ENCODE measurements at regions not wholly inside any gene's neighbourhood (a gene's known extent, or its start where the extent isn't known, plus 50 kb on each side); places are given as distances from the start of the nearest gene placed in this dataset.

DNA sequence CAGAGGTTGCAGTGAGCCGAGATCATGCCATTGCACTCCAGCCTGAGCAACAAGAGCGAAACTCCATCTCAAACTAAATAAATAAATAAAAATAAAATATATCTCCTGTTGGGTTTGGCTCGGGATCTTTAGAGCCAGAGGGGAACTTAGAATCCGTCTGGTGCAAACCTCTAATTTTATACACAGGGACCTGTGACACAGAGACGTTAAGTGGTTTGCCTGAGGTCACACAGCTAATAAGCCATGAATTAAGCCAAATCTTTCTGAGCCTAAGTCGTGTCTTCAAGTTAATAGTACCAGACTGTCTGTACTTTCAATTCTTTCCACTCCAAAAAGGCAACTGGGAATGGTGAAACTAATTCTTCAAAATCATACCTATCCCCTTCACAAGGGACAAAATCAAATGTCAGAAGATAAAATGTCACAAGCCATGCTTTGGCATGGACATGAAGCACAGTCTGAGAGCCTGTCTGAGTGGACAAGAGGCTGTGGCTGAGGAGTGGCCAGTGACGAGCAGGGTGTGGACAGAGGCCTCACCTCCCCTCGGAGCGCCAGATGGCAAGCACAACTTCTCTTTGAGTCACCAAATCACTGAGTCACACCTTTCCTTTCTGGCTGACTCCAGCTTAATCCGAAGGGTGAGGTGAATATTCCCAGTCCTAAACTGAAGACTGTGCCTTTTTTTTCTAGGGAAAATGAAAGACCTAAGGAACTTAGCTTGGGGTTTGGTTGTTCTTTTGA lies 177.4 kb downstream of the TFAP2A start:
- DNase-seq (ENCODE audit: low spot score): no peak

DNA sequence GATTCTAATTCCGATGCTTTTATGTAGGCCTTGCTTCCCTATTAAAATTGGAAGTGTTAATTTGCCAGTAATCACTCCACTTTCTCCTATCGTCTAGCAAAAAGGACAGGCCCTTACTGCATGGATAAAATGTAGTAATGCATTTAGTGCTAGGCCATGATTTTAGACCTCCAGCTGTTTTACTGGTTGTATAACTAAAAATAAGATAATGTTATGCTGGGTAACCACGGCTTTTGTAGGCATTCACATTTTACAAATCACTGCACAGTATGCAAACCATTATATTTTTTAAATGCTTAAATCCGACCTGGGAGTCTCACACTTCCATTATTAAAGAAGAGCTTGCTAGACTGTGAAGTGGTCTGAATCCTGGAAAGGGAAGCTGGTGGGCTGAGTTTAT lies 179.5 kb downstream of the TFAP2A start:
- DNase-seq (ENCODE audit: low spot score): no peak

DNA sequence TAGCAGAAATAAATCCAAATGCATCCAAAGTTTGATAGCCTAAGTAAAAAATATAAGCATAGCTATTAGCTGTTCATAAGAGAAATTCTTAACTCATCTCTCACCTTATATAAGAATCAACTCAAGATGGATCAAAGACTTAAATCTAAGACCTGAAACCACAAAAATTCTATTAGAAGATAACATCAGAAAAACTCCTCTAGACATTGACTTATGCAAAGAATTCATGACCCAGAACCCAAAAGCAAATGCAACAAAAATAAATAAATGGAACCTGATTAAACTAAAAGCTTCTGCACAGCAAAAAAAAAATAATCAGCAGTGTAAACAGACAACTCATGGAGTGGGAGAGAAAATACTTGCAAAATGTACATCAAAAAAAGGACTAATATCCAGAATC lies 184.3 kb downstream of the TFAP2A start:
- no peak for DNase-seq (ENCODE audit: low spot score)

DNA sequence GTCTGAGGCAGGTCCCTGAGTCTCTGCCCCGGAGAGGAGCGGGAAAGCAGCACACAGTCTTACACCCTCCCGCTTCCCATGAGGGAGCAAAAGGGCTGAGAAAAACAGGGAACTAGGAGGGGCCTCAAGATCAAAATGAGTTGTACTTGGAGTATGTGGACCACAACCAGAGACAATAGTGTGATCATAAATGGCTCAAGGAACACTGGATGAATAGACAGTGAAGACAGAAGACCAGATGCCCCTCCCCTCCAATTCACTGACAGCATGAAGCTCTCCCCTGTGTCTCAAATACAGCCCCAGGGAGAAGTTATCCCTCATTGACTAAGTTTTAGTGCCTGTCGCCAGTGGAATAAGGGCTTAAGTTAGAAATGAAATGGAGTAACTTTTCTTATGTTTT lies 191.0 kb downstream of the TFAP2A start:
- no peak for DNase-seq (ENCODE audit: low spot score)

DNA sequence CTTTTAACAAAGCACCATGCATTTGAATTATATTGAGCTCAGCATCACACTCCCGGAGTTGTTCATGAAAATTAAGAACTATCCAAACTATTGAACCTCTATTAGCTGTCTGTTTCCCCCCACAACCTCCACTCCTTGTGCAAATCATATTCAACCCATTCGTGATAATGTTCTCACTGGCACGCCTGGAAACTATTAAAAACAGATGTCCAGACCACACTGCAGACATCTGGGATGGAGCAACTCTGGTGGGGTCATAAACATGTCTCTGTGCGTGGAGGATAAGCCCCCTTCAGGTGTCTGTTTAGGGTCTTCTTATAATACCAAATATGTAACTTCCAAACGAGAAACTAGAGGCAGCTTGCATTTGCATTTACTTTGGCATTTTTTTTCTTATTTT lies 193.7 kb downstream of the TFAP2A start:
- no peak for DNase-seq (ENCODE audit: low spot score)

DNA sequence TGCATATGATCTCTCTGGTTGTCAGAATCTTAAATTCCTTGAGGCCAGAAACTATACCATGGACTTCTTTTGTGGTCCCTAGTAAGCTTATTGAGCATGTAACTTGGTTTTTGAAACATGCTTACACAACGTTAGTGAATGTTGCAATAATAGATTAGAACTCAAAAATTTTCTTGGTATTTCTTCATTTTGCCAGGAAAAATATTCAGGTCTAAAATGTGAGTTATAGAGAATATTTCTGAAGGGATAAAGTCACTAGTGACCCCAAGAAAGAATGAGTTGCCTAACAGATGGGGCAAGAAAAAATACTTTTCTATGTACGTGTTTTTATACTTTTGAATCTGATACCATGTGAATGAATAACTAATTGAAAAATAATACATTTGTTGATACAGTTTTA lies 195.4 kb downstream of the TFAP2A start:
- no peak for DNase-seq (ENCODE audit: low spot score)

DNA sequence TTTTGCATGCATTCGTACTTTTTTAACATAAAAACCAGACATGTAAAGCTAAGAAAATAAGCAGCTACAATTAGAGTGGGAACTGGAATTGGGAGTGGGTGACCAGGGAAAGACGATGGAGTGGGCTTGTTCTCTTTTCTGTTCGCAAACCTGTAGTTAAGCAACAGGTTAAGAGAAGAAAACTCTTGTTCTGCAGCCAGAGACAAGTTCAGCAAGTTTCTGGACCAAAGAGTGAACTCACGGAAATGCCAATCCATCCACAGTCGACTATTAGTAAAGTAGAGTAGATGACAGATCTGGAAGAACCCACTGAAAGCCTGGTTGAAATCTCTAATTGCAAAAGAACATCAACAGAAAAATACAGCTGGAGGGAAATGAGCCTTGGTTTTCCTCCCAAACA lies 197.8 kb downstream of the TFAP2A start:
- no peak for DNase-seq (ENCODE audit: low spot score)

DNA sequence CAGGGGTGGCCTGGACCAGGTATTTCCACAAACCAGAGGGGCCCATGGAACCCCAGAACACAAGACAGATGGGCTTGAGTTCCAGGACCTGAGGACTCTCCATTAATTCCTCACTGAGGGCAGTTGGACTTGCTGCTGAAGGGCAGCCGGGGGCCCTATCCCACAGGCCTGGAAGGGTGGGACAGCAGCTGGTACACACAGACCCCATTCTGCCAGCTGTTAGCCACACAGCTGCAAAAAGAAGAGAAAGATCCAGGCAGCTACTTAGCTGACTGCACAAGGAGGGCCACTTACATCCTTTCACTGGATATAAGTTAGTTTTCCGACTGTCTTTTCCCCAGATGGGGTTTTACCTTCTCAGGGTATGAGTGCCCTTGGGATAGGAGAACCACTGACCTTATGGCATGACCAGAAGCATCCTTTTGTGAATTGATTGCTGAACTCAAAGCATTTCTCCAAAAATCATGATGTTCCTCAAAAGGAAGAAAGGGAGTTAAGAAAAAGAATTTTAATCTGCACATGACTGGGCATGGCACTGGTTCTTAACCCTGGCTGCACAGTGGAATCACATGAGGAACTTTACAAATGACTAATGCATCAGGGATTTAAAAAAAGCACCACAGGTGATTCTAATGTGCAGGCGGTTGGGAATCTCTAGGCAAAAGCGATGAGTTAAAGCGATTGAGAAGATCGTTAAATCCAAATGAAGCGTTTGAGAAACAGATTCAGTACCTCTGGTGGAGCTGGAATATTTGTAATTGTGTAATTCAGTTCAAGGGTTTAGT lies 199.4 kb downstream of the TFAP2A start:
- no peak for DNase-seq (ENCODE audit: low spot score)

DNA sequence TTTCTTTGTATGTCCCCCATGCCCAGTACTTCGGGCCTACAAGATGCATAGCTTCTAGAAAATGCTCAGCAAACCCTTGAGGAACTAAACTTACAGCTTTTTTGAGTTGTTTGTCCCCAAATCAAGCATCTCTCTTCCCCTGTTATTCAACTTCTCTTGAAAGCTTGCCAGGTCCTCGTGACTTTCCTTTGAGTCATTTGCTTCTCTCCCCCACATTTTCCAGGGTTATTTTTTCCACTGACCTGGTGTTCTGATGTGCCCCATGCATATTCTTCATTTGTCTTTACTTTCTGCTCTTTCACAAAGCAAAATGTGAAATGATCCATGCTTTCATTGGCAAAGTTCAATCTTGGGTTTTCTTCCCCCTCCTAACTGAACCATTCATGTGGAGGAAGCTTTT lies 204.8 kb downstream of the TFAP2A start:
- no peak for DNase-seq (ENCODE audit: low spot score)

DNA sequence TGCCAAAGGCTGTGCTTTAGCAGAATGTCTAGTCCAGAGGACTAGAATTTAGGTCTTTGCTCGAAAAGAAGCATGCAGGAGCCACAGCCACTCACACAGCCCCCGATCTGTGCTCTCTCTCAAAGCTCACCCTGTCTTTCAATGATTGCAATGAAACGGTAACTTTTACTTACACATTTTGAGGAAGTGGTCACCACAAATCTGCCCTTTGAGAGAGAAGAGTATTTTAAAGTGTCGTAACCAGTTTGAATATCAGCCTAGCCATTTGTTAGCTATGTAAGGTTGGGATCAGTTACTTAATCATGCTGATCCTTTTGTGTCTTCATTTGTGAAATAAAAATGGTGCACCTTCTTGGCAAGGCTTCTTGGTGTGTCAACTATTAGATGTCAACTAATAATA lies 209.0 kb downstream of the TFAP2A start:
- DNase-seq (ENCODE audit: low spot score): no peak

DNA sequence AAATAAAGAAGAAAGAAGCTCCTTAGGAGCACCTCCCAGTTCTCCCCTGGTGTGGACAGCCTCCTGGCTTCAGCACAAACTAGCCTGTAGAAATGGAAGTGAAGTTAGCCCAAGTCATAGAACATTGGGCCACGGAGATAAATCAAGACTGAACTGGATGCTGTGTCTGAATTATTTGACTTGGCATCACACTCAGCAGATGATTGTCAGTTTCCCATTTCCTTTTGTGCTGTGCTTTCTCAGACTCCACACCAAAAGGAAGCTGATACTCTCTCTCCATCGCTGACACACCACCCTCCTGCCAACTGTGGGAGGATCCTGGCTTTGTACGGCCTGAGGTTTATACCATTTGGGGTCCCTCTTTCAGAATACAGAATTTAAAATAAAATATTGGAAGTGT lies 209.8 kb downstream of the TFAP2A start:
- DNase-seq (ENCODE audit: low spot score): no peak

DNA sequence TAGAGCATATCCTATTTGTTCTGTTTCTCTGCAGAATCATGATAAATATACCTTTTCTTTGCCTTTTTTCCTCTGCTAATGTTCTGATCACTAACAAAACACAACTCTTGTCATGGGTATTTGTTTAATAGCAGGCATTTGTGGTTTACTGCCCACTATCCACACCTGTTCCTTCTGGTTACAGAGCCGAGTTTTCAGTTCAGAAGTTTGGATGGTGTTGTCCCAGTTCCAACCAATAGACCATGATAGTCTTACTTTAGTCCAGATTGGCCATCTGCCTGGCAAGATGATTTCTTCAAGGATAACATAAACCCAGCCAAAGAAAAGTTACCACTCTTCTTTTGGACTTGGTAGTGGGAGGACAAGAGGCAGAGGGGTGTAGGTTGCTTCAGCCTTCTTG lies 211.2 kb downstream of the TFAP2A start:
- no peak for DNase-seq (ENCODE audit: low spot score)

DNA sequence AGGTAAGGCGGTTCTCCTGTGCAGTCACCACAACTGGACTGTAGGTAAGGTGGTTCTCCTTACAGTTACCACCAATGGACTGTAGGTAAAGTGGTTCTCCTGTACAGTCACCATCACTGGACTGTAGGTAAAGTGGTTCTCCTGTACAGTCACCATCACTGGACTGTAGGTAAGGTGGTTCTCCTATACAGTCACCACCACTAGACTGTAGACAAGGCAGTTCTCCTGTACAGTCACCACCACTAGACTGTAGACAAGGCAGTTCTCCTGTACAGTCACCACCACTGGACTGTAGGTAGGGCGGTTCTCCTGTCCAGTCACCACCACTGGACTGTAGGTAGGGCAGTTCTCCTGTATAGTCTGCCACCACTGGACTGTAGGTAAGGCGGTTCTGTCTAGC lies 212.3 kb downstream of the TFAP2A start:
- DNase-seq (ENCODE audit: low spot score): no peak

DNA sequence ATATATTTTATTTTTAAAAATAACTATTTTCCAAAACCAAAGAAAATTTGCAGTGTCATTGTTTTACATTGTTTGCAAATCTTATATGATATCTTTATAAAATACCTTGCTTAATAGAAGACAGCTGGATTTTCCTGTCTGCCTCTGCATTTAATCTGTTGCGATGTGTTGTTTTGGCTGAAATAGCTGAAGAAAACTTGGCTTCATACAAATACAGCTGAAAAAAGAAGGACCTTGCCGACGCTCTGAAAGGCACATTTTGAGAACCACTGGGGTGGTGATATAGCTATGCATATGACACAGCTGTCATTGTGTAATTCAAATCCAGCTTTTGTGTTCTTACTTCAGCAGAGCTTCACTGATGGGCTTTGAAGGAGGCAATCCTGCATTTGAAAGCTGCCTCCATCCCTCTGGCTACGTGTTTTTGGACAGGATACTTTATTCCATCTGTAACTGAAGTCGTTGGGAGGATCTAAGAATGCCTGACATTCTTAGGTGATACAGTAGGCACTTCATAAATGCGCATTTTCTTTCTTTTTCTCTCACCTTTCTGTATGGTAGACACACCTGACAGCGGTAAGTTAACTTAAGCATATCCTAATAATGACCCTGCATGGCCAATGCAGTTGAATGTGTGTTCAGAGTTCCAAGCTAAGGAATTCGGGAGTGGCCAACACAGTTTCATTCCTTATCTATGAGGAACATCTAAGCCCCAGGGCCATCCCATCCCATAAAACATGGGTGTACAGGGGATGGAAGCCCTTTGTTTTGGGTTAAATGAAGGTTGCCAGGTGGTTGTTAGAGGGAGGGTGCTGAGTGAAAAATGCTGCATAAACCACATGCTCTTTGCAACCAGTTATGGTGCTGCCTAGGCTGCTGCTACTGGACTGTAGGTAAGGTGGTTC lies 213.0 kb downstream of the TFAP2A start:
- no peak for DNase-seq (ENCODE audit: low spot score)

DNA sequence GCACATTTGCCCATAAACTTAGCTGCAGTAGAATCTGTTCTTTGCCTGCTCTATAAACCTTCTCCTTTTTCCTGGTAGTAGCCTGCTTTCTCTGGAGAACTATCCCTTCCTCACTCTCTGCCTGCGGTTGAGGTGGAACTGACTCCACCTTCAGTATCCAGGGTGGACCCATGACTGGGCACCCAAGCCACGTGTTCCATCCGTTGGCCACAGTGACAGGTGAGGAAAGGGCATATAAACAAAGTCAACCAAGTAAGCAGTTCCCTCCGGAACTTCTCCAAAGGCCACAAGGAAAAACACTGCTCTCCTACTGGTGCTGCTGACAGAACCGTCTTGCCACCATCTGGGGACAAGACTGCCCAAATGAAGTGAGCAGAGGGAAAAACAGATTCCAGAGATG lies 218.8 kb downstream of the TFAP2A start:
- no peak for DNase-seq (ENCODE audit: low spot score)

DNA sequence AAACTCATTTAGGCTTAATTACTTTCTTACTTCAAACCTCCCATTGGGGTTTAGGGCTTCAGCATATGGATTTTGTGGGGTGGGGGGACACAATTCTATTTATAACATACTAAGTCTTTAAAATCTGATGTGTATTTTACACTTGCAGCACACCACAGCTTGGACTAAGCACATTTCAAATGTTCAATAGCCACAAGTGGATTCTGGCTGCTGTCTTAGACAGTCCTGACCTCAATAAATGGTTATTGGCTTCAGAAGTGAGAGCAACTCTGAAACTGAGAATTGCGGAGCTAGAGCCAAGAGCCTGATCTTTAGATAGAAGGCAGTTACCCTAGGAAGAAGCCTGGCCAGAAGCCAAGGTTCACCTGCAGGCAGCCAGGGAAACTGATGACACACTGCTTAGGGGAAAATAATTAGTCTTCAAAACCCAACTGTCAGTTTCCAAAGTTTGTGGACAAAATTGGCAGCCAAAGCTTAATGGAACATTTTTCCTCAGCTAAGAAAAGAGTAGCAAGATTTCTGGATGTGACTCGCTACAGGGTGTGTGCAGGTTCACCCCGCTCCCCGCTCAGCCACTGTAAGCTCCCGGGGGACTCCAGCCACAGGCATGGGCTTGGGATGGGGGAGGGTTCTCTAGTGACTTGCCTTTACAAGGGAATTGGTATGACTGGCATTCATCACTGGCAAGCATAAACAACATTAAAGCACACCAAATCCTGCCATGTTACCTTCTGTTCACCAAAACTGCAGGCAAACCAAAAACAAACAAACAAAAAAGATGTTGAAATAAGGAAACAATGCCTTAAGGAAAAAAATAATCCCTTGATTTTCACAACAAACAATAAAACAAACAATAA lies 219.8 kb downstream of the TFAP2A start:
- no peak for DNase-seq (ENCODE audit: low spot score)

DNA sequence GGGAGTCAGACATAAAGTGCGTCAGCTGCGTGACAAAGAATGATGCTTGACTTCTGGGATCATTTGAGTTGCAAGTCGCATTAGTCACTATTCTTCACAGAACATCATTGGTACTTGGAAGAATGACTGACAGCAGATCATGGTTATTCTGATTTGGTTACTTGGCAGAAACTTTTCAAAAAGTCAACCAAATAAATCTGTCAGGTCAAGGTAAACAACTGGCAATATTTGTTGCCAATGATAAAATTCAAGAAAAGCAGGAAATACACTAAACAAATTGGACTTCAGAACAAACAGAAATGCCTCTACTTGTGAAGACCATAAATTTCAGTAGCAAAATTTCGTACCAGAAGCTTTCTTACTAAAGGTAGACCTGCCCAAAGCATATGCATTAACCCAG lies 221.6 kb downstream of the TFAP2A start:
- DNase-seq (ENCODE audit: low spot score): no peak

DNA sequence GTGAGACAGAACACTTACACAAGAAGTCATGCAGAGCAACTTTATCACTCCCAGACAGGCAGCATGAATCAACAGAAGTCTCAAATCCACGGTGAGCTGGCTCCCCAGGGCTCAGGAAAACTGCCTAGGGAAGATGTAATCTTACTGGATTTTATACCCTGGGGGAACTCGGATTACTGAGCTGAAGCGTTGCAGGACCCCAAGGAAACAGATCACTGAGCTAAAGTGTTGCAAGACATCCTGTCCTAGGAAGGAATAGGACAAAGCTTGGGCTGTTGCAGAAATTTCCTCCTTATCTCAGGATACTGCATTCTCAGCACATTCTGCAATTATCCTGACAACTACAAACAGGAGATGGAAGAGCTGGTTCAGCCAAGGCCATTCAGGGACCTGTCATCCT lies 224.8 kb downstream of the TFAP2A start:
- DNase-seq (ENCODE audit: low spot score): no peak

DNA sequence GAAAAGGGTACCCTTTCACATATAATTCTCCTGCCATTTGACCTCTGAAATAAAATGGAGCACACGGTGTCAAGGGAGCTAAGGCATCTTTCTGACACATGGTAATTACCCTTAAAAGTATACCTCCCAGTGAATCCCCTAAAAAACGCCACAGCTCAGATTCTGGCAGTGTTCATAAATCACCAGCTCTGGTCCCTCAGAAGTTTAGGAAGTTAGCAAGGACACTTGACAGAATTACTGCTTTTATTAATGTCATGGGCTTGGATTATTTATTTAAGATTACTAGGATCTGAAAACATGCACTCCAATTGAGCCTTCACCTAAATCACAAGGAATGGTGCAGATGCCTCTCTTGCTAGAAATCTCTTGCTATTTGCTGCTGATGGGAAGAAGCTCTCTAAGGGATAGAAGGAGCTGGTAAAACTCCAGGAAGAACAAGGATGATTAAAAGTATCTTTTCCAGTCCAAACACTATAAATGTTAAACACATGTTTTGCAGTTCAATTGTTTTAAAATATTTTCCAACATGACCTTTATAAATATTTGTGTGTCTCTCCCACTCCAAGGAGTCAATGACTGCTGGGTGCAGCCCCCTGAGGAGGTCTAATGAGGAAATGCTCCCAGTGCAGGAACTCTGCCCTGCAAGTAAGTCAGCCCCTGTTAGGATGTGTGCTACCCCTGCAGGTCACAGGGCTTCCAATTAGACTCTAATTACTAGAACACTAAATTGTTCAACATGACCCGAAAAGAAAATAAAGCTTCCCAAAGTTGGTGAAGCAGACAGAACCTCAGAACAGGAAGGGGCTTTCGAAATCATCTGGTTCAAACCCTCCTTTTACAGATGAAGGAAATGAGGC lies 230.3 kb downstream of the TFAP2A start:
- no peak for DNase-seq (ENCODE audit: low spot score)

DNA sequence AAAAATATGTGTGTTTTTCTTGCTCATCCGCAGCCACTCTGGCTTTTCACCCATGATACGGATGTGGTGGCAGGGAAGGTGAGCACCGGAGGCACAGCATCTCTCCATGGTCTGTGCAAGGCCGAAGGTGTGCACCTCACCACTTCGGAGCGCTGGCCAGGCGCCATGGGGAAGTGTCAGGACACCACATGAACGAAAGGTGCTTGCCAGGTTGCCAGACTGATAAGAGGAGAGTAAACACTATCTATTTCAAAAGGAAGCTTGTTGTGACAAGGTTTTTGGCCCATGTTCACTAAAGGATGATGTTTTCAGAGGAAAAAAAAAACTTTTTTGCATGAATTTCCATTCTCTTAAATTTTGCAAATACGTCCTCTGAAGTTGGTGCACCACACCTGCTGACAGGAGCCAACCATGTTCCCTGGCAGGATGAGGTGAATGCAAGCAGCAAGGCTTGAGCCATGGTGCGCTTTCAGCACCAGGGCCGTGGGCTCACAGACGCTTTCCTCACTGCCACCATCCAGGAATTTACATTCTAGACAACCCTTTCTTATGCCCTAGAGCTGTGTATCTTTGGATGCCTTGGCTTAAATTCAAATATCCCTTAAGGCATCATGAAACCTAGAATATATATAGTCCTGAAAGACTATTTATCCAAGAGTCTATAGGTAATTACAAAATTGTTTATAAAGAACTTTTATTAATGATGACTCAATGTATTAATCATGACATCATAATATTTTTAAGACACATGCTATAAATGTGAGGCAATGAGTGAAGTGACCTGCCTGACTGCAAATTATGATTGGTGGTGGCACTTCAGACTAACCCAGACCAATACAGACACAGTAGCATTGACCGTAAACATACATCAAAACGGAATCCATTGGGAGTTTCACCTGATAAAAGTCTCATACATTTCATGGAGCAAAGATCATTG lies 234.5 kb downstream of the TFAP2A start:
- DNase-seq (ENCODE audit: low spot score): no peak

All from D341Med (cell line).